GM12892 (cell line): ENCODE measurements at regions not wholly inside any gene's neighbourhood (a gene's known extent, or its start where the extent isn't known, plus 50 kb on each side); places are given as distances from the start of the nearest gene placed in this dataset.
"Not testable (repeated sequence)": the region's sequence is repeated elsewhere in the genome, so short reads cannot be mapped to it uniquely, and the experiment has no call there.

Experiments used
- POLR2A ChIP-seq: IDR thresholded peaks from 2 replicates; pipeline ENCODE4 v1.6.1; 2011; ENCODE audit warnings: low read depth, low read length, control low read depth
- TAF1 ChIP-seq: IDR thresholded peaks from 2 replicates; pipeline ENCODE4 v1.6.1; 2011; ENCODE audit warnings: low read depth, mild to moderate bottlenecking, control low read depth, low read length, borderline replicate concordance

GRCh38 chrX:3905522-3906258 lies 192.2 kb upstream of the PRKX start:
- not testable (repeated sequence) for TF ChIP-seq POLR2A, TAF1
